Glomerular visceral epithelial cell (primary cell): ENCODE measurements at regions not wholly inside any gene's neighbourhood (a gene's known extent, or its start where the extent isn't known, plus 50 kb on each side); places are given as distances from the start of the nearest gene placed in this dataset.

Experiments
- DNase-seq: peaks from one replicate; pipeline ENCODE4 v3.0.0-alpha.2; 2016; ENCODE audit errors: extremely low spot score

- no peak for DNase-seq
These were observed 96.6 kb downstream of the EMP1 start for GRCh38 chr12:13293096-13293495.

GRCh38 chr12:13289653-13290289 lies 93.2 kb downstream of the EMP1 start:
- DNase-seq, result no peak

GRCh38 chr12:13288937-13289652 lies 92.6 kb downstream of the EMP1 start:
- no peak for DNase-seq

GRCh38 chr12:13288501-13288900 lies 92.0 kb downstream of the EMP1 start:
- DNase-seq, result no peak

- no peak for DNase-seq
These were observed 87.3 kb downstream of the EMP1 start for GRCh38 chr12:13283867-13284266.

- no peak for DNase-seq
These were observed 86.3 kb downstream of the EMP1 start for GRCh38 chr12:13282861-13283260.

- DNase-seq, result peak; percentile 70
These were observed 81.8 kb downstream of the EMP1 start for GRCh38 chr12:13278249-13278787.

- DNase-seq, result no peak
These were observed 80.8 kb downstream of the EMP1 start for GRCh38 chr12:13277293-13277692.

GRCh38 chr12:13275241-13276085 lies 78.9 kb downstream of the EMP1 start:
- no peak for DNase-seq

- DNase-seq, result no peak
These were observed 77.3 kb downstream of the EMP1 start for GRCh38 chr12:13273850-13274249.

GRCh38 chr12:13273097-13273496 lies 76.6 kb downstream of the EMP1 start:
- DNase-seq, result no peak

GRCh38 chr12:13270817-13271216 lies 74.3 kb downstream of the EMP1 start:
- DNase-seq, result no peak
